HepG2 (cell line): ENCODE measurements at regions not wholly inside any gene's neighbourhood (a gene's known extent, or its start where the extent isn't known, plus 50 kb on each side); places are given as distances from the start of the nearest gene placed in this dataset.

Source experiments
- ATAC-seq: fragments of 200-7000 bp; cut with Tn5 transposase; 3 replicates; pipeline ENCODE4 v1.9.1; 2020; ENCODE audit warnings: mild to moderate bottlenecking, moderate library complexity
- BruUV-seq: library from RNA; stranded (reverse); fragments of 400-500 nt; replicated peaks from 2 replicates; lab custom pipeline; 2021; lab: Mats Ljungman, UMichigan
- CTCF ChIA-PET: fragments of 300-600 bp; formaldehyde crosslinking; extraction: SDS; loops from one replicate; lab custom pipeline; 2021; ENCODE audit warnings: low total read pairs, inconsistent platforms, low intra/inter-chr PET ratio; lab: Yijun Ruan, JAX
- POLR2A ChIA-PET: fragments of 350-600 bp; sonication (Branson Sonifier 250); formaldehyde crosslinking; loops from one replicate; lab custom pipeline; 2020; ENCODE audit warnings: antibody characterized with exemption, inconsistent platforms; lab: Yijun Ruan, JAX
- DNase-seq: peaks from one replicate; pipeline ENCODE4 v3.0.0-alpha.2; 2015; ENCODE audit warnings: low spot score
- FAIRE-seq: peaks from 3 replicates; lab custom pipeline; 2011; peaks lifted over from hg19 to GRCh38; lab: Jason Lieb, UNC
- H2AFZ ChIP-seq: one replicate; pipeline ENCODE4 v1.6.1; 2011; ENCODE audit warnings: low read length, inconsistent platforms
- H3K27ac ChIP-seq: fragments of 300-600 bp; 3 replicates; pipeline ENCODE4 v1.8.0; 2011; ENCODE audit warnings: mixed run types, mild to moderate bottlenecking, mixed read lengths, low read length, inconsistent platforms; ENCODE audit not compliant: insufficient read depth; ENCODE audit errors: extremely low read length
- H3K27me3 ChIP-seq, 2 experiments: fragments of 200-600 bp in 1 of 2; 2 replicates in 1 of 2; 3 replicates in 1 of 2; pipeline versions ENCODE4 v1.6.0 to v1.8.0; 2011; ENCODE audit warnings: low read length in 2 of 2, mild to moderate bottlenecking in 2 of 2, moderate library complexity in 2 of 2, inconsistent platforms in 1 of 2; ENCODE audit not compliant: insufficient read depth in 2 of 2, control insufficient read depth in 1 of 2
- H3K36me3 ChIP-seq, 2 experiments: fragments of 200-600 bp in 1 of 2; replicated peaks in 1 of 2; 2 replicates in 1 of 2; 3 replicates in 1 of 2; pipeline versions ENCODE4 v1.5.1 to v1.8.0; 2011; ENCODE audit warnings: low read length in 2 of 2, inconsistent platforms in 1 of 2; ENCODE audit not compliant: insufficient read depth in 2 of 2, control insufficient read depth in 1 of 2
- H3K4me1 ChIP-seq: 2 replicates; pipeline ENCODE4 v1.5.1; 2012; ENCODE audit warnings: low read length, inconsistent platforms; ENCODE audit not compliant: insufficient read depth
- H3K4me2 ChIP-seq: 2 replicates; pipeline ENCODE4 v1.6.0; 2011; ENCODE audit warnings: low read depth, low read length, inconsistent platforms
- H3K4me3 ChIP-seq, 3 experiments: fragments of 200-600 bp in 1 of 3; sonication (generic), shearing (Covaris generic) in 1 of 3; replicated peaks in 1 of 3; 2 replicates each; pipeline ENCODE4 v1.5.1; 2011 to 2016; ENCODE audit warnings: low read length in 3 of 3, inconsistent platforms in 2 of 3, low read depth in 2 of 3, mild to moderate bottlenecking in 2 of 3, control low read depth in 1 of 3, mixed read lengths in 1 of 3; ENCODE audit not compliant: insufficient read depth in 1 of 3
- H3K79me2 ChIP-seq: one replicate; pipeline ENCODE4 v1.6.1; 2011; ENCODE audit warnings: low read length, inconsistent platforms; ENCODE audit not compliant: insufficient read depth
- H3K9ac ChIP-seq: 2 replicates; pipeline ENCODE4 v1.6.0; 2011; ENCODE audit warnings: mild to moderate bottlenecking, low read depth, low read length, inconsistent platforms; ENCODE audit not compliant: insufficient read depth
- H3K9me3 ChIP-seq: 2 replicates; pipeline ENCODE4 v1.5.1; 2012; ENCODE audit warnings: mild to moderate bottlenecking, low read length
- H4K20me1 ChIP-seq: 2 replicates; pipeline ENCODE4 v1.6.0; 2011; ENCODE audit warnings: inconsistent platforms, mild to moderate bottlenecking, low read length, moderate library complexity; ENCODE audit not compliant: insufficient read depth
- JUN ChIP-seq: sonication (generic); formaldehyde crosslinking; IDR thresholded peaks from 2 replicates; pipeline ENCODE4 v1.4.0; 2020; ENCODE audit warnings: mild to moderate bottlenecking, missing genetic modification reagents
- MATR3 ChIP-seq: sonication (generic); formaldehyde crosslinking; IDR thresholded peaks from 2 replicates; pipeline ENCODE4 v1.4.0; 2020; ENCODE audit warnings: missing genetic modification reagents
- WIZ ChIP-seq: sonication (generic); formaldehyde crosslinking; IDR thresholded peaks from 2 replicates; pipeline ENCODE4 v1.5.1; 2020; ENCODE audit warnings: mild to moderate bottlenecking, missing genetic modification reagents
- ZNF251 ChIP-seq: sonication (generic); formaldehyde crosslinking; IDR thresholded peaks from 2 replicates; pipeline ENCODE4 v1.9.0; 2021; ENCODE audit warnings: mild to moderate bottlenecking, missing genetic modification reagents
- ZNF724P ChIP-seq: sonication (generic); formaldehyde crosslinking; IDR thresholded peaks from 2 replicates; pipeline ENCODE4 v1.8.0; 2022; ENCODE audit warnings: missing genetic modification reagents, borderline replicate concordance
- ZNF777 ChIP-seq: sonication (generic); formaldehyde crosslinking; IDR thresholded peaks from 2 replicates; pipeline ENCODE4 v1.4.0; 2020; ENCODE audit warnings: missing genetic modification reagents
- WGBS: methylation state at CpG from one replicate; pipeline ENCODE4 v1.1.6; 2017; ENCODE audit warnings: low lambda C conversion rate; 5-methylcytosine and 5-hydroxymethylcytosine counted together
- in situ Hi-C: cut with HindIII; loops from 2 replicates; pipeline ENCODE4 v1.10.0; 2017; ENCODE audit warnings: low pct_unique_long_range_greater_than_20kb; ENCODE audit not compliant: extremely low pct_ligation_motif_present
- intact Hi-C: fragments of 100-400 bp; cut with micrococcal nuclease; formaldehyde crosslinking; loops from one replicate; pipeline ENCODE4 v1.10.0; 2022; ENCODE audit not compliant: unreplicated experiment
- TF ChIP-seq, protein P1 (sequence below): sonication (generic); formaldehyde crosslinking; IDR thresholded peaks from 2 replicates; pipeline ENCODE4 v1.8.0; 2022; ENCODE audit warnings: missing genetic modification reagents, low read depth, mild to moderate bottlenecking, borderline replicate concordance
- TF ChIP-seq, protein P2 (sequence below): sonication (generic); IDR thresholded peaks from 2 replicates; pipeline ENCODE4 v1.6.1; 2016; ENCODE audit warnings: low read depth, borderline replicate concordance
- TF ChIP-seq, protein P3 (sequence below): sonication (generic); formaldehyde crosslinking; IDR thresholded peaks from 2 replicates; pipeline ENCODE4 v1.9.0; 2021; ENCODE audit warnings: mild to moderate bottlenecking, missing genetic modification reagents

DNA sequence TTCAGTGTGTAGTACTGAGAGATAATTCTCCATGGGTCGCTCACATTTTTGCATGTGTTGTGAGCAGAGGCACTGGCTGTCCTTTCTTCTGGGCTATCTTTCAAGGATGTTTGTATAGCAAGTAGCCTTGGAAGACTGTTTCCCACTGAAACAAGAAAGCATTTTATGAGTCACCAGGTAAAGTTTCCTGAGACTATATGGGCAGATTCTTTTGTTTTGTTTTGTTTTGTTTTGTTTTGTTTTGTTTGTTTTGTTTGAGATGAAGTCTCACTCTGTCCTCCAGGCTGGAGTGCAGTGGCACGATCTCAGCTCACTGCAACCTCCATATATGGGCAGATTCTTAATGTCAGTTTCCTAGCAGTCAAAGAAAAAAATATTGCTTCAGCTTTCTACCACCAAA lies 912.6 kb downstream of the TTLL7 start:
- 2% methylated on average over 2 of the region's 2 CpGs for WGBS
- H3K79me2 ChIP-seq = no peaks in the 10 kb centered on the region
- intact Hi-C loops (no loop called here), in situ Hi-C loops (no loop called here)
- TF ChIP-seq MATR3 (CRISPR knock-in tag) (no peak), WIZ (CRISPR knock-in tag) (no peak), JUN (CRISPR knock-in tag) (no peak), ZNF724P (CRISPR knock-in tag) (no peak), ZNF777 (CRISPR knock-in tag) (no peak), ZNF251 (CRISPR knock-in tag) (no peak)
- TF ChIP-seq, protein P1, sequence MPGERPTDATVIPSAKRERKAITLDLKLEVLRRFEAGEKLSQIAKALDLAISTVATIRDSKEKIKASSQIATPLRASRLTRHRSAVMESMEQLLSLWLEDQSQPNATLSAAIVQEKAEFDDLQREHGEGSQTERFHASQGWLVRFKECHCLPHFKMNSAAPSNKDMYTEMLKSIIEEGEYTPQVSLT = no peak
- TF ChIP-seq, protein P2, sequence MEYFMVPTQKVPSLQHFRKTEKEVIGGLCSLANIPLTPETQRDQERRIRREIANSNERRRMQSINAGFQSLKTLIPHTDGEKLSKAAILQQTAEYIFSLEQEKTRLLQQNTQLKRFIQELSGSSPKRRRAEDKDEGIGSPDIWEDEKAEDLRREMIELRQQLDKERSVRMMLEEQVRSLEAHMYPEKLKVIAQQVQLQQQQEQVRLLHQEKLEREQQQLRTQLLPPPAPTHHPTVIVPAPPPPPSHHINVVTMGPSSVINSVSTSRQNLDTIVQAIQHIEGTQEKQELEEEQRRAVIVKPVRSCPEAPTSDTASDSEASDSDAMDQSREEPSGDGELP = no peak
- no peak overlapping the region for H3K9ac ChIP-seq
- peaks cover 85% of the 10 kb centered on the region for H3K9me3 ChIP-seq
- DNase-seq (no peak), FAIRE-seq (no peak), ATAC-seq (no peak)
- no peaks in the 10 kb centered on the region for H3K27me3 ChIP-seq
- no TSS peak for BruUV-seq
- no peak overlapping the region for H2AFZ ChIP-seq
- H4K20me1 ChIP-seq = no peaks in the 10 kb centered on the region
- ChIA-PET CTCF (no interaction called here), POLR2A (no interaction called here)
- no peak overlapping the region for H3K4me3 ChIP-seq
- H3K27ac ChIP-seq = no peak overlapping the region
- no peak overlapping the region for H3K4me2 ChIP-seq
- H3K36me3 ChIP-seq = no peaks in the 10 kb centered on the region
- no peaks in the 10 kb centered on the region for H3K4me1 ChIP-seq

DNA sequence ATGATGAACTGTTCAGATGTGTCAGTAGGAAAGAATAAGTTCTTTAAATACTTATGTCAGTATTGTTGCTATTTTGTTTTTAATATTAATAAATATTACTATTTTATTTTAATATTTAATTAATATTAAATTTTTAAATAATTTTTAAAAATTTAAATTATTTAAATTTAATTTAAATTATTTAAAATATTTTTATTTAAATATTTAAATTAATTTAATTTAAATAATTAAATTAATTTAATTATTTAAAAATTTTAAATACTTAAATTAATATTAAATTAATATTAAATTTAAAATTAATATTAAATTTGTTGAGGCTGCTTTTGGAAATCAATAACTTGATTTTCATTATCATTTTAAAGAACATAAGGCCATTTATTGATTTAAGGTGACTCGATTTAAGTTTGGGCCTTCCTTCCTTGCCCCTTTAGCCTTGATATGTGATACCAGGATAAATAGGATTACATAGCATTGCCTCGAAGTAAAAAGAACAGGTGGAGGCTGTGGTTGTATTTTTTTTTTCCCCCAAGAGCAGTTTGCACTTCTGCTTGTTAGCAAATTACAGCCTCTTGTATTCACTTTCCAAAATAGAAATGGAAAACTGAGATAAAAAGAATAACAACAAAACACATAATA lies 915.2 kb downstream of the TTLL7 start:
- FAIRE-seq = no peak
- TF ChIP-seq, protein P3, sequence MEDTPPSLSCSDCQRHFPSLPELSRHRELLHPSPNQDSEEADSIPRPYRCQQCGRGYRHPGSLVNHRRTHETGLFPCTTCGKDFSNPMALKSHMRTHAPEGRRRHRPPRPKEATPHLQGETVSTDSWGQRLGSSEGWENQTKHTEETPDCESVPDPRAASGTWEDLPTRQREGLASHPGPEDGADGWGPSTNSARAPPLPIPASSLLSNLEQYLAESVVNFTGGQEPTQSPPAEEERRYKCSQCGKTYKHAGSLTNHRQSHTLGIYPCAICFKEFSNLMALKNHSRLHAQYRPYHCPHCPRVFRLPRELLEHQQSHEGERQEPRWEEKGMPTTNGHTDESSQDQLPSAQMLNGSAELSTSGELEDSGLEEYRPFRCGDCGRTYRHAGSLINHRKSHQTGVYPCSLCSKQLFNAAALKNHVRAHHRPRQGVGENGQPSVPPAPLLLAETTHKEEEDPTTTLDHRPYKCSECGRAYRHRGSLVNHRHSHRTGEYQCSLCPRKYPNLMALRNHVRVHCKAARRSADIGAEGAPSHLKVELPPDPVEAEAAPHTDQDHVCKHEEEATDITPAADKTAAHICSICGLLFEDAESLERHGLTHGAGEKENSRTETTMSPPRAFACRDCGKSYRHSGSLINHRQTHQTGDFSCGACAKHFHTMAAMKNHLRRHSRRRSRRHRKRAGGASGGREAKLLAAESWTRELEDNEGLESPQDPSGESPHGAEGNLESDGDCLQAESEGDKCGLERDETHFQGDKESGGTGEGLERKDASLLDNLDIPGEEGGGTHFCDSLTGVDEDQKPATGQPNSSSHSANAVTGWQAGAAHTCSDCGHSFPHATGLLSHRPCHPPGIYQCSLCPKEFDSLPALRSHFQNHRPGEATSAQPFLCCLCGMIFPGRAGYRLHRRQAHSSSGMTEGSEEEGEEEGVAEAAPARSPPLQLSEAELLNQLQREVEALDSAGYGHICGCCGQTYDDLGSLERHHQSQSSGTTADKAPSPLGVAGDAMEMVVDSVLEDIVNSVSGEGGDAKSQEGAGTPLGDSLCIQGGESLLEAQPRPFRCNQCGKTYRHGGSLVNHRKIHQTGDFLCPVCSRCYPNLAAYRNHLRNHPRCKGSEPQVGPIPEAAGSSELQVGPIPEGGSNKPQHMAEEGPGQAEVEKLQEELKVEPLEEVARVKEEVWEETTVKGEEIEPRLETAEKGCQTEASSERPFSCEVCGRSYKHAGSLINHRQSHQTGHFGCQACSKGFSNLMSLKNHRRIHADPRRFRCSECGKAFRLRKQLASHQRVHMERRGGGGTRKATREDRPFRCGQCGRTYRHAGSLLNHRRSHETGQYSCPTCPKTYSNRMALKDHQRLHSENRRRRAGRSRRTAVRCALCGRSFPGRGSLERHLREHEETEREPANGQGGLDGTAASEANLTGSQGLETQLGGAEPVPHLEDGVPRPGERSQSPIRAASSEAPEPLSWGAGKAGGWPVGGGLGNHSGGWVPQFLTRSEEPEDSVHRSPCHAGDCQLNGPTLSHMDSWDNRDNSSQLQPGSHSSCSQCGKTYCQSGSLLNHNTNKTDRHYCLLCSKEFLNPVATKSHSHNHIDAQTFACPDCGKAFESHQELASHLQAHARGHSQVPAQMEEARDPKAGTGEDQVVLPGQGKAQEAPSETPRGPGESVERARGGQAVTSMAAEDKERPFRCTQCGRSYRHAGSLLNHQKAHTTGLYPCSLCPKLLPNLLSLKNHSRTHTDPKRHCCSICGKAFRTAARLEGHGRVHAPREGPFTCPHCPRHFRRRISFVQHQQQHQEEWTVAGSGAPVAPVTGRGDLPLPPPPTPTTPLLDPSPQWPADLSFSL (CRISPR knock-in tag) = no peak

More for the DNA sequence above, 915.2 kb downstream of the TTLL7 start:
- 9% methylated on average over 2 of the region's 2 CpGs for WGBS
- no peaks in the 10 kb centered on the region for H4K20me1 ChIP-seq
- no peak overlapping the region for H3K27ac ChIP-seq
- no peak for ATAC-seq
- no peaks in the 10 kb centered on the region for H3K4me1 ChIP-seq
- no peak overlapping the region for H3K9ac ChIP-seq
- no peaks in the 10 kb centered on the region for H3K79me2 ChIP-seq
- intact Hi-C loops = no loop called here
- no peak overlapping the region for H2AFZ ChIP-seq
- DNase-seq = no peak
- peaks cover 95% of the 10 kb centered on the region for H3K9me3 ChIP-seq
- ChIA-PET CTCF (no interaction called here), POLR2A (no interaction called here)
- no peak overlapping the region for H3K4me3 ChIP-seq
- no peaks in the 10 kb centered on the region for H3K36me3 ChIP-seq
- H3K4me2 ChIP-seq = no peak overlapping the region
- BruUV-seq = no TSS peak
- H3K27me3 ChIP-seq = no peaks in the 10 kb centered on the region
- in situ Hi-C loops = no loop called here
